WTC11 (cell line): ENCODE measurements at regions not wholly inside any gene's neighbourhood (a gene's known extent, or its start where the extent isn't known, plus 50 kb on each side); places are given as distances from the start of the nearest gene placed in this dataset.

Source experiments
- ATAC-seq: fragments of 200-7000 bp; cut with Tn5 transposase; 2 replicates; pipeline ENCODE4 v1.10.0; 2021; ENCODE audit warnings: mild to moderate bottlenecking, moderate library complexity
- CTCF ChIA-PET: fragments of 300-600 bp; sonication (Branson Sonifier 250); formaldehyde crosslinking; loops from one replicate; lab custom pipeline; 2021; ENCODE audit warnings: antibody characterized with exemption; lab: Charles Lee
- POLR2A ChIA-PET: fragments of 350-600 bp; sonication (Branson Sonifier 250); formaldehyde crosslinking; loops from one replicate; lab custom pipeline; 2021; ENCODE audit warnings: antibody characterized with exemption; lab: Charles Lee
- DNase-seq: peaks from one replicate; pipeline ENCODE4 v3.0.0; 2021; ENCODE audit warnings: low spot score
- H3K27ac Mint-ChIP-seq: 2 replicates; pipeline ENCODE4 v1.8.0; 2021; ENCODE audit warnings: mixed read lengths
- H3K27me3 Mint-ChIP-seq: 2 replicates; pipeline ENCODE4 v1.8.0; 2021; ENCODE audit warnings: low read depth, mild to moderate bottlenecking, moderate library complexity, mixed read lengths
- H3K36me3 Mint-ChIP-seq: 2 replicates; pipeline ENCODE4 v1.8.0; 2021; ENCODE audit warnings: mixed read lengths
- H3K4me1 Mint-ChIP-seq: 2 replicates; pipeline ENCODE4 v1.8.0; 2022; ENCODE audit warnings: mixed read lengths
- H3K4me3 Mint-ChIP-seq: 2 replicates; pipeline ENCODE4 v1.8.0; 2021; ENCODE audit warnings: mild to moderate bottlenecking, moderate library complexity, mixed read lengths
- H3K9me3 Mint-ChIP-seq: 2 replicates; pipeline ENCODE4 v1.8.0; 2021; ENCODE audit warnings: mixed read lengths
- CREM ChIP-seq: sonication (generic); formaldehyde crosslinking; IDR thresholded peaks from 2 replicates; pipeline ENCODE4 v1.8.1; 2022; ENCODE audit warnings: mild to moderate bottlenecking, missing genetic modification reagents, moderate library complexity
- E2F4 ChIP-seq: sonication (generic); formaldehyde crosslinking; IDR thresholded peaks from 2 replicates; pipeline ENCODE4 v1.8.1; 2022; ENCODE audit warnings: low read depth, mild to moderate bottlenecking, moderate library complexity, missing genetic modification reagents, borderline replicate concordance
- ESRRA ChIP-seq: sonication (generic); formaldehyde crosslinking; IDR thresholded peaks from 2 replicates; pipeline ENCODE4 v1.8.1; 2022; ENCODE audit warnings: mild to moderate bottlenecking, missing genetic modification reagents, borderline replicate concordance
- FOXJ3 ChIP-seq: sonication (generic); formaldehyde crosslinking; IDR thresholded peaks from 2 replicates; pipeline ENCODE4 v1.9.0; 2021; ENCODE audit warnings: missing genetic modification reagents, mild to moderate bottlenecking, borderline replicate concordance
- GTF2I ChIP-seq: fragments of 250-450 bp; sonication (Bioruptor Pico); conservative IDR thresholded peaks from 2 replicates; pipeline ENCODE4 v1.4.0; 2021; ENCODE audit warnings: mild to moderate bottlenecking
- JUN ChIP-seq: sonication (generic); formaldehyde crosslinking; IDR thresholded peaks from 2 replicates; pipeline ENCODE4 v1.8.0; 2023; ENCODE audit warnings: mild to moderate bottlenecking, missing genetic modification reagents
- SP1 ChIP-seq: sonication (generic); formaldehyde crosslinking; conservative IDR thresholded peaks from 2 replicates; pipeline ENCODE4 v1.8.1; 2022; ENCODE audit warnings: missing genetic modification reagents
- USF2 ChIP-seq: sonication (generic); formaldehyde crosslinking; IDR thresholded peaks from 2 replicates; pipeline ENCODE4 v1.8.1; 2023; ENCODE audit warnings: mild to moderate bottlenecking, missing genetic modification reagents, moderate library complexity
- TF ChIP-seq, protein P1 (sequence below): fragments of 250-450 bp; sonication (Bioruptor Pico); IDR thresholded peaks from 2 replicates; pipeline ENCODE4 v2.1.2; 2022; ENCODE audit warnings: mild to moderate bottlenecking, moderate library complexity
- TF ChIP-seq, protein P2 (sequence below): sonication (generic); formaldehyde crosslinking; IDR thresholded peaks from 2 replicates; pipeline ENCODE4 v1.8.0; 2023; ENCODE audit warnings: missing genetic modification reagents, mild to moderate bottlenecking, borderline replicate concordance
- TF ChIP-seq, protein P3 (sequence below): sonication (generic); formaldehyde crosslinking; IDR thresholded peaks from 2 replicates; pipeline ENCODE4 v1.8.1; 2023; ENCODE audit warnings: mild to moderate bottlenecking, missing genetic modification reagents
- TF ChIP-seq, protein P4 (sequence below): sonication (generic); formaldehyde crosslinking; IDR thresholded peaks from 2 replicates; pipeline ENCODE4 v1.8.0; 2022; ENCODE audit warnings: missing genetic modification reagents

DNA sequence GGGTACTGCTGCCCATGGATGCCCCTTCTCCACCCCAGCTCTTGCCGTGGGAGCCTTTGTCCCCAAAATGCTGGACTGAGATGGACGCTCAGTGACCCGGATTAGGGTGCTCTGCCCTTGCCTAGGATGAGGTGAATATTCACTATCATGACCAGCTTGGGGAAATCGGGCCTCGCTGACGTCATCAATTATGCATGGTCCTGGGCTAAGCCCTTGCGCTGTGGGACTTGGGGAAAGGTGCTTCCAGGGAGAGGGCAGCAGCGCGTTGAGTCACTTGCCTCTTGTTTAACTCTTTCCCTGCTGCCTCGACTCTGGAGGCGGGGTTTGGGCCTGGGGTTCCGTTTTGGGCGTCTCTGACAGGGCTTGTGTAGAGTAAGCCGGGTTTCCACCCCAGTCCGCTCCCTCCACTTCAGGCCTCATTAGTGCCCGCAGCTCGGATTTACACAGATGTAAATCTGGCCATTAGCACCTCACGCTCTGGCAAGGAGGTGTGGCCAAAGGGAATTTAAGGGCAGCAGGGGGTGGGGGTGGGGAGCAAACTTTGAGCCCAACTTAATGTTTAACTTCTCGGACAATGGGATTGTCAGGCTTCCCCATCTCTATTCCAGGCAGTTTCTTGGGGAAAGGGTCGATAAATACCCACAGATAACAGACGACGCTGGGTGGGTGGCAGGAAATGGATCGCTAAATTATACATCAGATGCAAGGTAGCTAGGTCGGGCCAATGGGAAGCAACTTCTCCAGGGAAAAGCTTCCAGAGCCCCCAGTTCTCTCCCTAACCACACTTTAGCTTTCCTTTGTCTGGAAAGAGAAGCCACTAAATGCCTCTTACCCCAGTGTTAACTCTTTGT, 51.3 kb upstream of the TCF7L2 start (continued):
- TF ChIP-seq, protein P1, sequence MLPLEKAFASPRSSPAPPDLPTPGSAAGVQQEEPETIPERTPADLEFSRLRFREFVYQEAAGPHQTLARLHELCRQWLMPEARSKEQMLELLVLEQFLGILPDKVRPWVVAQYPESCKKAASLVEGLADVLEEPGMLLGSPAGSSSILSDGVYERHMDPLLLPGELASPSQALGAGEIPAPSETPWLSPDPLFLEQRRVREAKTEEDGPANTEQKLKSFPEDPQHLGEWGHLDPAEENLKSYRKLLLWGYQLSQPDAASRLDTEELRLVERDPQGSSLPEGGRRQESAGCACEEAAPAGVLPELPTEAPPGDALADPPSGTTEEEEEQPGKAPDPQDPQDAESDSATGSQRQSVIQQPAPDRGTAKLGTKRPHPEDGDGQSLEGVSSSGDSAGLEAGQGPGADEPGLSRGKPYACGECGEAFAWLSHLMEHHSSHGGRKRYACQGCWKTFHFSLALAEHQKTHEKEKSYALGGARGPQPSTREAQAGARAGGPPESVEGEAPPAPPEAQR: 0 out of 2 replicates have a peak, but pooled peaks have one; percentile 26
- TF ChIP-seq USF2 (CRISPR knock-in tag) (peak; percentile 37; the same call in 1 of the 2 replicates), SP1 (CRISPR knock-in tag) (peak; percentile 64), CREM (peak; percentile 93), JUN (CRISPR knock-in tag) (peak; percentile 23; the same call in 1 of the 2 replicates), FOXJ3 (0 out of 2 replicates have a peak, but pooled peaks have one; percentile 38), ESRRA (CRISPR knock-in tag) (peak; percentile 57; the same call in 1 of the 2 replicates)
- TF ChIP-seq, protein P2, sequence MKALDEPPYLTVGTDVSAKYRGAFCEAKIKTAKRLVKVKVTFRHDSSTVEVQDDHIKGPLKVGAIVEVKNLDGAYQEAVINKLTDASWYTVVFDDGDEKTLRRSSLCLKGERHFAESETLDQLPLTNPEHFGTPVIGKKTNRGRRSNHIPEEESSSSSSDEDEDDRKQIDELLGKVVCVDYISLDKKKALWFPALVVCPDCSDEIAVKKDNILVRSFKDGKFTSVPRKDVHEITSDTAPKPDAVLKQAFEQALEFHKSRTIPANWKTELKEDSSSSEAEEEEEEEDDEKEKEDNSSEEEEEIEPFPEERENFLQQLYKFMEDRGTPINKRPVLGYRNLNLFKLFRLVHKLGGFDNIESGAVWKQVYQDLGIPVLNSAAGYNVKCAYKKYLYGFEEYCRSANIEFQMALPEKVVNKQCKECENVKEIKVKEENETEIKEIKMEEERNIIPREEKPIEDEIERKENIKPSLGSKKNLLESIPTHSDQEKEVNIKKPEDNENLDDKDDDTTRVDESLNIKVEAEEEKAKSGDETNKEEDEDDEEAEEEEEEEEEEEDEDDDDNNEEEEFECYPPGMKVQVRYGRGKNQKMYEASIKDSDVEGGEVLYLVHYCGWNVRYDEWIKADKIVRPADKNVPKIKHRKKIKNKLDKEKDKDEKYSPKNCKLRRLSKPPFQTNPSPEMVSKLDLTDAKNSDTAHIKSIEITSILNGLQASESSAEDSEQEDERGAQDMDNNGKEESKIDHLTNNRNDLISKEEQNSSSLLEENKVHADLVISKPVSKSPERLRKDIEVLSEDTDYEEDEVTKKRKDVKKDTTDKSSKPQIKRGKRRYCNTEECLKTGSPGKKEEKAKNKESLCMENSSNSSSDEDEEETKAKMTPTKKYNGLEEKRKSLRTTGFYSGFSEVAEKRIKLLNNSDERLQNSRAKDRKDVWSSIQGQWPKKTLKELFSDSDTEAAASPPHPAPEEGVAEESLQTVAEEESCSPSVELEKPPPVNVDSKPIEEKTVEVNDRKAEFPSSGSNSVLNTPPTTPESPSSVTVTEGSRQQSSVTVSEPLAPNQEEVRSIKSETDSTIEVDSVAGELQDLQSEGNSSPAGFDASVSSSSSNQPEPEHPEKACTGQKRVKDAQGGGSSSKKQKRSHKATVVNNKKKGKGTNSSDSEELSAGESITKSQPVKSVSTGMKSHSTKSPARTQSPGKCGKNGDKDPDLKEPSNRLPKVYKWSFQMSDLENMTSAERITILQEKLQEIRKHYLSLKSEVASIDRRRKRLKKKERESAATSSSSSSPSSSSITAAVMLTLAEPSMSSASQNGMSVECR (CRISPR knock-in tag): no peak
- TF ChIP-seq, protein P3, sequence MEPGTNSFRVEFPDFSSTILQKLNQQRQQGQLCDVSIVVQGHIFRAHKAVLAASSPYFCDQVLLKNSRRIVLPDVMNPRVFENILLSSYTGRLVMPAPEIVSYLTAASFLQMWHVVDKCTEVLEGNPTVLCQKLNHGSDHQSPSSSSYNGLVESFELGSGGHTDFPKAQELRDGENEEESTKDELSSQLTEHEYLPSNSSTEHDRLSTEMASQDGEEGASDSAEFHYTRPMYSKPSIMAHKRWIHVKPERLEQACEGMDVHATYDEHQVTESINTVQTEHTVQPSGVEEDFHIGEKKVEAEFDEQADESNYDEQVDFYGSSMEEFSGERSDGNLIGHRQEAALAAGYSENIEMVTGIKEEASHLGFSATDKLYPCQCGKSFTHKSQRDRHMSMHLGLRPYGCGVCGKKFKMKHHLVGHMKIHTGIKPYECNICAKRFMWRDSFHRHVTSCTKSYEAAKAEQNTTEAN: 0 out of 2 replicates have a peak, but pooled peaks have one; percentile 68
- TF ChIP-seq, protein P4, sequence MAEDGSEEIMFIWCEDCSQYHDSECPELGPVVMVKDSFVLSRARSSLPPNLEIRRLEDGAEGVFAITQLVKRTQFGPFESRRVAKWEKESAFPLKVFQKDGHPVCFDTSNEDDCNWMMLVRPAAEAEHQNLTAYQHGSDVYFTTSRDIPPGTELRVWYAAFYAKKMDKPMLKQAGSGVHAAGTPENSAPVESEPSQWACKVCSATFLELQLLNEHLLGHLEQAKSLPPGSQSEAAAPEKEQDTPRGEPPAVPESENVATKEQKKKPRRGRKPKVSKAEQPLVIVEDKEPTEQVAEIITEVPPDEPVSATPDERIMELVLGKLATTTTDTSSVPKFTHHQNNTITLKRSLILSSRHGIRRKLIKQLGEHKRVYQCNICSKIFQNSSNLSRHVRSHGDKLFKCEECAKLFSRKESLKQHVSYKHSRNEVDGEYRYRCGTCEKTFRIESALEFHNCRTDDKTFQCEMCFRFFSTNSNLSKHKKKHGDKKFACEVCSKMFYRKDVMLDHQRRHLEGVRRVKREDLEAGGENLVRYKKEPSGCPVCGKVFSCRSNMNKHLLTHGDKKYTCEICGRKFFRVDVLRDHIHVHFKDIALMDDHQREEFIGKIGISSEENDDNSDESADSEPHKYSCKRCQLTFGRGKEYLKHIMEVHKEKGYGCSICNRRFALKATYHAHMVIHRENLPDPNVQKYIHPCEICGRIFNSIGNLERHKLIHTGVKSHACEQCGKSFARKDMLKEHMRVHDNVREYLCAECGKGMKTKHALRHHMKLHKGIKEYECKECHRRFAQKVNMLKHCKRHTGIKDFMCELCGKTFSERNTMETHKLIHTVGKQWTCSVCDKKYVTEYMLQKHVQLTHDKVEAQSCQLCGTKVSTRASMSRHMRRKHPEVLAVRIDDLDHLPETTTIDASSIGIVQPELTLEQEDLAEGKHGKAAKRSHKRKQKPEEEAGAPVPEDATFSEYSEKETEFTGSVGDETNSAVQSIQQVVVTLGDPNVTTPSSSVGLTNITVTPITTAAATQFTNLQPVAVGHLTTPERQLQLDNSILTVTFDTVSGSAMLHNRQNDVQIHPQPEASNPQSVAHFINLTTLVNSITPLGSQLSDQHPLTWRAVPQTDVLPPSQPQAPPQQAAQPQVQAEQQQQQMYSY (CRISPR knock-in tag): peak; percentile 82

DNA sequence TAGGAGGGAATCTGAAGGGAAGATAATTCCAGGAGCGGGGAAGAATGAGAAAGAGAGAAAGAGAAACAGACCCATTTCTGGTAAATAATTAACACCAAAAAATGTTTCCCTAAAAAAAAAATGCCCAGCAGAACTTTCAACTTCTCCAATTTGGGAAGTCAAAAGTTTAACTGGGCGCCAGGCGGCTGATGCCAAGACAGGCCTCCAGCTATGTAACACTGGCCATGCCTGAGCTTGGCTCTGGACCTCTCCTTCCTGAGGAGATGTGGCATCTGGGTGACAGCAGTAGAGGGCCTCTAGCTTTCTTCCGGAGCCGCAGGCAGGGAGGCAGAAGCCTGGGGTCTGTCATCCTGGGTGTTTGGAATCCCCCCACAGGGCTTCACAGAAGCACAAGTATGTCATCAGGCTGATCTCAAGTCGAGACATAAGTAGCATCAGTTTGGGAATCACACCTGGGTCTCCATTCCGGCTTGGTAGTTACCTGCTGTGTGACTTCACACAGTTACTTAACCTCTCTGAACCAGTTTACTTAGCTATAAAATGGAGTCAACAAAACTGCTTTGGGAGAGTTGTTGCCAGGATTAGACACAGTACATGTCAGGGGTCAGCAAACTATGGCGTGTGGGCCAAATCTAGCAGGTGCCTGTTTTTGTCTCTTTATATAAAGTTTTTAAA, 50.5 kb upstream of the TCF7L2 start:
- Mint-ChIP-seq H3K27me3 (peaks cover 27% of the 10 kb centered on the region), H3K9me3 (peaks cover 4% of the 10 kb centered on the region), H3K4me1 (peaks cover 30% of the 10 kb centered on the region), H3K27ac (peak overlapping the region; percentile 86), H3K4me3 (peak overlapping the region; percentile 65), H3K36me3 (no peaks in the 10 kb centered on the region)
- no peak for DNase-seq
- ChIA-PET POLR2A (interaction anchor here (0.8 to 1.0 kb wide), 4 partner anchors 25 to 227 kb away, joined by 3 to 8 read pairs (median 4); partner anchors contain the start of gene TCF7L2), CTCF (interaction anchor here (0.6 to 1.4 kb wide), 3 partner anchors 13 to 237 kb away, joined by 3 to 5 read pairs (median 3); no protein-coding TSS in a partner anchor)
- TF ChIP-seq USF2 (CRISPR knock-in tag) (no peak), GTF2I (0 out of 2 replicates have a peak, but pooled peaks have one; percentile 2), E2F4 (no peak)
- ATAC-seq: no peak
